ENCODE measurements at regions not wholly inside any gene's neighbourhood (a gene's known extent, or its start where the extent isn't known, plus 50 kb on each side); places are given as distances from the start of the nearest gene placed in this dataset.

- WGBS, 3 donors, result 91 to 93% (median 93%) methylated on average over 12 of the region's 12 CpGs
- no peak overlapping the region for H3K27ac ChIP-seq (ENCODE audit: low read depth in 1 of 3, low read length in 2 of 3)
- no peaks in the 10 kb centered on the region for H3K4me1 ChIP-seq (ENCODE audit: control insufficient read depth in 3 of 3, insufficient read depth in 2 of 3, low read depth in 1 of 3, low read length in 2 of 3)
- FAIRE-seq (no peak), DNase-seq (no peak)
- H3K36me3 ChIP-seq (ENCODE audit: control insufficient read depth in 3 of 3, insufficient read depth in 2 of 3, low read depth in 1 of 3, low read length in 3 of 3), result peaks cover 6 to 68% (median 10%) of the 10 kb centered on the region in 3 donors
- H3K9me3 ChIP-seq (ENCODE audit: control insufficient read depth in 2 of 2, insufficient read depth in 1 of 2, low read depth in 1 of 2, low read length in 1 of 2), result no peaks in the 10 kb centered on the region
- H3K4me3 ChIP-seq (ENCODE audit: low read depth in 1 of 3, low read length in 3 of 3), result no peak overlapping the region
- H3K27me3 ChIP-seq (ENCODE audit: control insufficient read depth in 3 of 3, insufficient read depth in 3 of 3, low read length in 3 of 3), result no peaks in the 10 kb centered on the region
These were observed 66.5 kb downstream of the BOLA3 start for GRCh38 chr2:74081030-74081762.

DNA sequence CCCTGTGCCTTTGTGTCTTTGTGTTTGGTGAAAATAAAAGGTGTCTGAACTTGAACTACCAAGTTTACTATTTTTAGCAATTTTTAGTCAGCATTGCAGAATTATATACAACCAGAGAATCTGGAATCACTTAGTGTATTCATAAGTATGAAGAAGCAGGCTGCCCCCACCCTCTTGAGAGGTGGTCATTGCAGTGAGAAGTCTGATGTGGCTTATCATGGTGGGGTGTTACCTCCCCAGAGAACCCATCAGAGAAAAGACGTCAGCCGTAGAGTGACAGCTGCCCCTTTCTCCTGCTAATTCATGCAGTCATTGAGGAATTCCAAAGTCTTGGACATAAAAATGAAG, 66.0 kb downstream of the BOLA3 start:
- Histone ChIP-seq H3K27ac (ENCODE audit: low read depth in 1 of 3, low read length in 2 of 3) (no peak overlapping the region), H3K4me3 (ENCODE audit: low read depth in 1 of 3, low read length in 3 of 3) (no peak overlapping the region), H3K9me3 (ENCODE audit: control insufficient read depth in 2 of 2, insufficient read depth in 1 of 2, low read depth in 1 of 2, low read length in 1 of 2) (no peaks in the 10 kb centered on the region), H3K4me1 (ENCODE audit: control insufficient read depth in 3 of 3, insufficient read depth in 2 of 3, low read depth in 1 of 3, low read length in 2 of 3) (no peaks in the 10 kb centered on the region), H3K27me3 (ENCODE audit: control insufficient read depth in 3 of 3, insufficient read depth in 3 of 3, low read length in 3 of 3) (no peaks in the 10 kb centered on the region), H3K36me3 (ENCODE audit: control insufficient read depth in 3 of 3, insufficient read depth in 2 of 3, low read depth in 1 of 3, low read length in 3 of 3) (peaks cover 6 to 67% (median 10%) of the 10 kb centered on the region in 3 donors)
- FAIRE-seq (no peak), DNase-seq (no peak)
- WGBS, 3 donors, result 98 to 100% (median 98%) methylated on average over 2 of the region's 2 CpGs

- Histone ChIP-seq H3K4me3 (ENCODE audit: low read depth in 1 of 3, low read length in 3 of 3) (no peak overlapping the region), H3K27me3 (ENCODE audit: control insufficient read depth in 3 of 3, insufficient read depth in 3 of 3, low read length in 3 of 3) (no peaks in the 10 kb centered on the region), H3K36me3 (ENCODE audit: control insufficient read depth in 3 of 3, insufficient read depth in 2 of 3, low read depth in 1 of 3, low read length in 3 of 3) (peaks cover 4 to 74% (median 10%) of the 10 kb centered on the region in 3 donors), H3K4me1 (ENCODE audit: control insufficient read depth in 3 of 3, insufficient read depth in 2 of 3, low read depth in 1 of 3, low read length in 2 of 3) (no peaks in the 10 kb centered on the region), H3K9me3 (ENCODE audit: control insufficient read depth in 2 of 2, insufficient read depth in 1 of 2, low read depth in 1 of 2, low read length in 1 of 2) (no peaks in the 10 kb centered on the region), H3K27ac (ENCODE audit: low read depth in 1 of 3, low read length in 2 of 3) (no peak overlapping the region)
- DNase-seq (no peak), FAIRE-seq (no peak)
- WGBS, 3 donors, result 90 to 92% (median 91%) methylated on average over 11 of the region's 11 CpGs
These were observed 64.0 kb downstream of the BOLA3 start for GRCh38 chr2:74083750-74084149.

Data from small intestine (tissue), 7 donors.